Endodermal cell (in vitro differentiated cells): ENCODE measurements at regions not wholly inside any gene's neighbourhood (a gene's known extent, or its start where the extent isn't known, plus 50 kb on each side); places are given as distances from the start of the nearest gene placed in this dataset.

Source experiments
- DNase-seq: peaks from one replicate; pipeline ENCODE4 v3.0.0-alpha.2; 2017
- H3K27ac ChIP-seq: 2 replicates; pipeline ENCODE4 v1.5.1; 2013; ENCODE audit warnings: mild to moderate bottlenecking, low read depth, low read length, moderate library complexity
- H3K27me3 ChIP-seq: 2 replicates; pipeline ENCODE4 v1.6.1; 2013; ENCODE audit warnings: mild to moderate bottlenecking, low read length, moderate library complexity; ENCODE audit not compliant: insufficient read depth, control insufficient read depth, poor library complexity, severe bottlenecking
- H3K36me3 ChIP-seq: 2 replicates; pipeline ENCODE4 v1.7.0; 2013; ENCODE audit warnings: mild to moderate bottlenecking, low read length, moderate library complexity; ENCODE audit not compliant: control insufficient read depth, insufficient read depth
- H3K4me1 ChIP-seq: one replicate; pipeline ENCODE4 v1.7.0; 2013; ENCODE audit warnings: low read length; ENCODE audit not compliant: control insufficient read depth, insufficient read depth
- H3K4me3 ChIP-seq: 2 replicates; pipeline ENCODE4 v1.5.1; 2013; ENCODE audit warnings: mild to moderate bottlenecking, low read length, moderate library complexity
- H3K9ac ChIP-seq: 2 replicates; pipeline ENCODE4 v1.6.1; 2013; ENCODE audit warnings: mild to moderate bottlenecking, low read length, moderate library complexity; ENCODE audit not compliant: poor library complexity, severe bottlenecking; ENCODE audit errors: extremely low read depth
- H3K9me3 ChIP-seq: 2 replicates; pipeline ENCODE4 v1.6.1; 2013; ENCODE audit warnings: mild to moderate bottlenecking, low read length, moderate library complexity; ENCODE audit not compliant: control insufficient read depth
- H3K27ac Mint-ChIP-seq: 2 replicates; pipeline ENCODE4 v1.8.0; 2020; ENCODE audit warnings: mixed read lengths
- H3K27me3 Mint-ChIP-seq: 2 replicates; pipeline ENCODE4 v1.8.0; 2021; ENCODE audit warnings: mild to moderate bottlenecking, mixed read lengths; ENCODE audit not compliant: insufficient read depth
- H3K36me3 Mint-ChIP-seq: 2 replicates; pipeline ENCODE4 v1.8.0; 2020; ENCODE audit warnings: low read depth, mixed read lengths
- H3K4me1 Mint-ChIP-seq: 2 replicates; pipeline ENCODE4 v1.8.0; 2020; ENCODE audit warnings: mixed read lengths
- H3K4me3 Mint-ChIP-seq: 2 replicates; pipeline ENCODE4 v1.8.0; 2020; ENCODE audit warnings: mild to moderate bottlenecking, moderate library complexity, mixed read lengths
- H3K9me3 Mint-ChIP-seq: 2 replicates; pipeline ENCODE4 v1.8.0; 2020; ENCODE audit warnings: mild to moderate bottlenecking, mixed read lengths
- WGBS, 2 experiments: methylation state at CpG; one replicate each; pipeline versions ENCODE4 v1.1.5 to v1.1.7; 2013; ENCODE audit warnings: missing lambda C conversion rate in 2 of 2, mixed read lengths in 1 of 2; ENCODE audit not compliant: insufficient coverage in 1 of 2, insufficient read length in 1 of 2; 5-methylcytosine and 5-hydroxymethylcytosine counted together
- TF ChIP-seq, protein P1 (sequence below): fragments of 200-600 bp; sonication (generic); conservative IDR thresholded peaks from 2 replicates; pipeline ENCODE4 v1.5.0; 2021; ENCODE audit warnings: antibody characterized with exemption, mild to moderate bottlenecking

DNA sequence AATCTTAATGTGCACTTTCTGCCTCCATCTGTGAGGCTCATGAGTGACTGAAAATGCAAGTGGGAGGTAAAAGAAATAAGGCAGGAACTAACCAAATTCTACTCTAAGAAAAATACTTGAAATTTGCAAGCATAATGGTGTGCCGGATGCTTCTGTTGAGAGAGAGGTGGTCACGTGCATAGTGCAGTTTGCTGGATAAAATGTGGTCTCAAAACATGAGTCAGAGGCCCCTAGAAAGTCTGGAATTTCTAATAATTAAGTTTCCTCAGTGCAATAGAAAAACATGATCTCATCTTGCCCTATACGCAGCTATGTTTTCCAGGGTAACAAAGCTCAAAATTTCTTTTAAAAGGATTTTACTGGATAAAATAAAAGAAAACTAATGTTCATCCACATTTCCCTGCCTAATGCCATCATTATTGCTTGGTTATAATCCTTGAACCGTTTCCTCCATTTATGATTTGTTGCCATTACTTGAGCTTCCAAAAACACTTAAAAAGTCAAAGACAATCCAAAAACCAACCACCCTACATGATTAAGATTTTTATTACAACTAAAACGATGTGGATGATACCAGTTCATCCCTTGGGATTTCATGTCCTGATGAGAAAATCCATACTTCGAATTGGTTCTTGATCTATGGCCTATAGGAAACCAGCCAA, 351.7 kb upstream of the ARID1B start:
- no peaks in the 10 kb centered on the region for H3K4me1 ChIP-seq
- H3K27ac ChIP-seq: no peak overlapping the region
- TF ChIP-seq, protein P1, sequence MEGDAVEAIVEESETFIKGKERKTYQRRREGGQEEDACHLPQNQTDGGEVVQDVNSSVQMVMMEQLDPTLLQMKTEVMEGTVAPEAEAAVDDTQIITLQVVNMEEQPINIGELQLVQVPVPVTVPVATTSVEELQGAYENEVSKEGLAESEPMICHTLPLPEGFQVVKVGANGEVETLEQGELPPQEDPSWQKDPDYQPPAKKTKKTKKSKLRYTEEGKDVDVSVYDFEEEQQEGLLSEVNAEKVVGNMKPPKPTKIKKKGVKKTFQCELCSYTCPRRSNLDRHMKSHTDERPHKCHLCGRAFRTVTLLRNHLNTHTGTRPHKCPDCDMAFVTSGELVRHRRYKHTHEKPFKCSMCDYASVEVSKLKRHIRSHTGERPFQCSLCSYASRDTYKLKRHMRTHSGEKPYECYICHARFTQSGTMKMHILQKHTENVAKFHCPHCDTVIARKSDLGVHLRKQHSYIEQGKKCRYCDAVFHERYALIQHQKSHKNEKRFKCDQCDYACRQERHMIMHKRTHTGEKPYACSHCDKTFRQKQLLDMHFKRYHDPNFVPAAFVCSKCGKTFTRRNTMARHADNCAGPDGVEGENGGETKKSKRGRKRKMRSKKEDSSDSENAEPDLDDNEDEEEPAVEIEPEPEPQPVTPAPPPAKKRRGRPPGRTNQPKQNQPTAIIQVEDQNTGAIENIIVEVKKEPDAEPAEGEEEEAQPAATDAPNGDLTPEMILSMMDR: no peak
- Mint-ChIP-seq H3K36me3 (peaks cover 2% of the 10 kb centered on the region), H3K27ac (no peak overlapping the region), H3K9me3 (peaks cover 38% of the 10 kb centered on the region), H3K27me3 (no peaks in the 10 kb centered on the region), H3K4me3 (no peak overlapping the region), H3K4me1 (peaks cover 10% of the 10 kb centered on the region)
- no peaks in the 10 kb centered on the region for H3K36me3 ChIP-seq
- no peak overlapping the region for H3K9ac ChIP-seq
- WGBS, 2 experiments: 89 to 100% methylated on average over 3 to 6 of the region's 6 CpGs
- no peaks in the 10 kb centered on the region for H3K27me3 ChIP-seq
- no peak for DNase-seq
- H3K9me3 ChIP-seq: peaks cover 31% of the 10 kb centered on the region
- no peak overlapping the region for H3K4me3 ChIP-seq

DNA sequence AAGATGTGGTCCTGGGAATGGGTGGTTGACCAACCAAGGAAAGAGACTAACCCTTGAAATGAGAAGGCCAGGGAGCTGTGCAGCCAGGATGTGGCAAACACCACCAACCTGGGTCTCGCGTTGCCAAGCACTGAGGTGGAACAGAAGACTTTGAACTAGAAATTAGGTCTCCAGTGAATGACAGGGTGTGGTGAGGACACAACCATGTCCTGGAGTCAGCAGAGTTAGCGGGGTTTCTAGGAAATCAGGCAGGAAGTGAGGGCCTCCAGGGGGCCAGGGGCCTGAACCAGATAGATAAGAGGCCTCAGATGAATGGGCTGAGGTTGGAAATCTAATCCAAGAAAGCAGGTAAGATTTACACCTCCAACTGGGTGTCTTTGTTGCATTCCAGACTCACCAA, 353.3 kb upstream of the ARID1B start:
- H3K9ac ChIP-seq: no peak overlapping the region
- Mint-ChIP-seq H3K4me1 (peaks cover 10% of the 10 kb centered on the region), H3K9me3 (peaks cover 38% of the 10 kb centered on the region), H3K27ac (no peak overlapping the region), H3K27me3 (no peaks in the 10 kb centered on the region), H3K4me3 (no peak overlapping the region), H3K36me3 (peaks cover 2% of the 10 kb centered on the region)
- DNase-seq: no peak
- H3K4me1 ChIP-seq: no peaks in the 10 kb centered on the region
- TF ChIP-seq, protein P1: no peak
- no peaks in the 10 kb centered on the region for H3K36me3 ChIP-seq
- peaks cover 31% of the 10 kb centered on the region for H3K9me3 ChIP-seq
- 93 to 95% methylated on average over 3 of the region's 3 CpGs for WGBS, 2 experiments
- no peak overlapping the region for H3K27ac ChIP-seq
- H3K27me3 ChIP-seq: no peaks in the 10 kb centered on the region
- peak overlapping the region; percentile 2 for H3K4me3 ChIP-seq

DNA sequence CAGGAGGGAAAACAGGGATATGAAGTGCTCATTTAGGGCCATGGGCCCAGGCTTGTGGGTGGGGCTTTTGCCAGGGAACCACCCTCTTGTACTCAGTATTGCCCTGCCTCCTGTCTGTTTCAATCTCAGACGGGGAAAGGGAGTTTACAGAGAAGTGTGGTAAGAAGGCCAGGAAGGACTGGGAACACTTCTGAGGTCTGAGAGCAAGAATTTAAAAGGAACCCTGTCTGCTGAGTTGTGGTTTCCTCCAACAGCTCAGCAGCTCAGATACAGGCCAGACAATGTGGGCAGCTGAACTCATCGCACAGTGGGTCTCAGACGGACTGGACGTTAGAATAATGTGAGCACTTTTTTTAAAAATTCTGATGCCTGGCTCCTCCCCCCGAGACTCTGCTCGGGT, 354.1 kb upstream of the ARID1B start:
- WGBS, 2 experiments: 94 to 100% methylated on average over 2 to 6 of the region's 6 CpGs
- no peak for DNase-seq
- peak overlapping the region; percentile 2 for H3K4me3 ChIP-seq
- Mint-ChIP-seq H3K4me1 (peaks cover 10% of the 10 kb centered on the region), H3K9me3 (peaks cover 38% of the 10 kb centered on the region), H3K36me3 (peaks cover 2% of the 10 kb centered on the region), H3K27ac (no peak overlapping the region), H3K4me3 (no peak overlapping the region), H3K27me3 (no peaks in the 10 kb centered on the region)
- H3K4me1 ChIP-seq: no peaks in the 10 kb centered on the region
- H3K9ac ChIP-seq: no peak overlapping the region
- no peak overlapping the region for H3K27ac ChIP-seq
- H3K36me3 ChIP-seq: no peaks in the 10 kb centered on the region
- H3K27me3 ChIP-seq: no peaks in the 10 kb centered on the region
- peaks cover 31% of the 10 kb centered on the region for H3K9me3 ChIP-seq
- TF ChIP-seq, protein P1: no peak
